ENCODE measurements at regions not wholly inside any gene's neighbourhood (a gene's known extent, or its start where the extent isn't known, plus 50 kb on each side); places are given as distances from the start of the nearest gene placed in this dataset.
"Not testable (repeated sequence)": the region's sequence is repeated elsewhere in the genome, so short reads cannot be mapped to it uniquely, and the experiment has no call there.

GRCh38 chr3:69688400-69688799 is 50.9 kb upstream of the MITF start:
- Mint-ChIP-seq H3K36me3 (ENCODE audit: low read depth) (no peaks in the 10 kb centered on the region), H3K27me3 (no peaks in the 10 kb centered on the region), H3K9me3 (no peaks in the 10 kb centered on the region), H3K27ac (no peak overlapping the region), H3K4me3 (no peak overlapping the region), H3K4me1 (no peaks in the 10 kb centered on the region)
- ChIA-PET POLR2A (no interaction called here), CTCF (no interaction called here)
- DNase-seq: no peak

GRCh38 chr3:69687641-69688040 is 51.6 kb upstream of the MITF start:
- no peaks in the 10 kb centered on the region for H3K36me3 Mint-ChIP-seq (ENCODE audit: low read depth)
- no peaks in the 10 kb centered on the region for H3K4me1 Mint-ChIP-seq
- no peak for DNase-seq
- H3K27ac Mint-ChIP-seq: no peak overlapping the region
- H3K27me3 Mint-ChIP-seq: peaks cover 4% of the 10 kb centered on the region
- H3K4me3 Mint-ChIP-seq: no peak overlapping the region
- no peaks in the 10 kb centered on the region for H3K9me3 Mint-ChIP-seq
- POLR2A ChIA-PET: no interaction called here
- CTCF ChIA-PET: no interaction called here

GRCh38 chr3:69686056-69686455 is 53.2 kb upstream of the MITF start:
- Mint-ChIP-seq H3K4me1 (no peaks in the 10 kb centered on the region), H3K27me3 (peaks cover 4% of the 10 kb centered on the region), H3K27ac (no peak overlapping the region), H3K4me3 (no peak overlapping the region), H3K9me3 (no peaks in the 10 kb centered on the region), H3K36me3 (ENCODE audit: low read depth) (no peaks in the 10 kb centered on the region)
- no peak for DNase-seq
- ChIA-PET POLR2A (no interaction called here), CTCF (no interaction called here)

GRCh38 chr3:69684309-69684961 is 54.8 kb upstream of the MITF start:
- H3K9me3 Mint-ChIP-seq: no peaks in the 10 kb centered on the region
- peaks cover 4% of the 10 kb centered on the region for H3K27me3 Mint-ChIP-seq
- no peaks in the 10 kb centered on the region for H3K4me1 Mint-ChIP-seq
- no peak overlapping the region for H3K27ac Mint-ChIP-seq
- DNase-seq: no peak
- POLR2A ChIA-PET: no interaction called here
- CTCF ChIA-PET: no interaction called here
- H3K36me3 Mint-ChIP-seq (ENCODE audit: low read depth): no peaks in the 10 kb centered on the region
- H3K4me3 Mint-ChIP-seq: no peak overlapping the region

- H3K27ac Mint-ChIP-seq: no peak overlapping the region
- H3K9me3 Mint-ChIP-seq: no peaks in the 10 kb centered on the region
- no peaks in the 10 kb centered on the region for H3K4me1 Mint-ChIP-seq
- DNase-seq: no peak
- no peak overlapping the region for H3K4me3 Mint-ChIP-seq
- ChIA-PET POLR2A (no interaction called here), CTCF (no interaction called here)
- no peaks in the 10 kb centered on the region for H3K36me3 Mint-ChIP-seq (ENCODE audit: low read depth)
- peaks cover 4% of the 10 kb centered on the region for H3K27me3 Mint-ChIP-seq
Measured at GRCh38 chr3:69683082-69683806, 56.0 kb upstream of the MITF start.

GRCh38 chr3:69677456-69677855 is 61.8 kb upstream of the MITF start:
- H3K9me3 Mint-ChIP-seq; H3K27ac Mint-ChIP-seq; H3K27me3 Mint-ChIP-seq; POLR2A ChIA-PET; H3K4me1 Mint-ChIP-seq; H3K4me3 Mint-ChIP-seq; DNase-seq; H3K36me3 Mint-ChIP-seq (ENCODE audit: low read depth); CTCF ChIA-PET: not testable (repeated sequence)

- H3K4me3 Mint-ChIP-seq: no peak overlapping the region
- POLR2A ChIA-PET: no interaction called here
- no peaks in the 10 kb centered on the region for H3K36me3 Mint-ChIP-seq (ENCODE audit: low read depth)
Measured at GRCh38 chr3:69675786-69676530, 63.3 kb upstream of the MITF start.

GRCh38 chr3:69674752-69675151 is 64.5 kb upstream of the MITF start:
- ChIA-PET POLR2A (no interaction called here), CTCF (no interaction called here)
- H3K27ac Mint-ChIP-seq: no peak overlapping the region
- H3K36me3 Mint-ChIP-seq (ENCODE audit: low read depth): no peaks in the 10 kb centered on the region
- no peak overlapping the region for H3K4me3 Mint-ChIP-seq
- no peaks in the 10 kb centered on the region for H3K9me3 Mint-ChIP-seq
- no peaks in the 10 kb centered on the region for H3K4me1 Mint-ChIP-seq
- DNase-seq: no peak
- peaks cover 2% of the 10 kb centered on the region for H3K27me3 Mint-ChIP-seq

More at GRCh38 chr3:69675786-69676530, 63.3 kb upstream of the MITF start:
- H3K4me1 Mint-ChIP-seq: no peaks in the 10 kb centered on the region
- CTCF ChIA-PET: no interaction called here
- no peaks in the 10 kb centered on the region for H3K9me3 Mint-ChIP-seq
- no peak overlapping the region for H3K27ac Mint-ChIP-seq
- peaks cover 2% of the 10 kb centered on the region for H3K27me3 Mint-ChIP-seq
- DNase-seq: no peak

- H3K4me1 Mint-ChIP-seq: no peaks in the 10 kb centered on the region
- ChIA-PET CTCF (interaction anchor here (0.9 to 1.2 kb wide), 3 partner anchors 510 to 650 kb away, joined by 3 to 4 read pairs (median 4); no protein-coding TSS in a partner anchor), POLR2A (no interaction called here)
- H3K27ac Mint-ChIP-seq: no peak overlapping the region
- H3K4me3 Mint-ChIP-seq: no peak overlapping the region
- no peak for DNase-seq
- H3K36me3 Mint-ChIP-seq (ENCODE audit: low read depth): no peaks in the 10 kb centered on the region
- H3K27me3 Mint-ChIP-seq: peaks cover 2% of the 10 kb centered on the region
- no peaks in the 10 kb centered on the region for H3K9me3 Mint-ChIP-seq
Measured at GRCh38 chr3:69671082-69671952, 67.9 kb upstream of the MITF start.

- no peak overlapping the region for H3K27ac Mint-ChIP-seq
- no peak overlapping the region for H3K4me3 Mint-ChIP-seq
- H3K36me3 Mint-ChIP-seq (ENCODE audit: low read depth): no peaks in the 10 kb centered on the region
- POLR2A ChIA-PET: no interaction called here
- DNase-seq: no peak
- CTCF ChIA-PET: interaction anchor here (0.7 kb wide), 1 partner anchor 548 kb away, joined by 3 read pairs; no protein-coding TSS in a partner anchor
- no peaks in the 10 kb centered on the region for H3K4me1 Mint-ChIP-seq
- peaks cover 2% of the 10 kb centered on the region for H3K27me3 Mint-ChIP-seq
- H3K9me3 Mint-ChIP-seq: no peaks in the 10 kb centered on the region
Measured at GRCh38 chr3:69669070-69669469, 70.2 kb upstream of the MITF start.

GRCh38 chr3:69665026-69665737 is 74.1 kb upstream of the MITF start:
- no peak overlapping the region for H3K4me3 Mint-ChIP-seq
- no peak overlapping the region for H3K27ac Mint-ChIP-seq
- H3K36me3 Mint-ChIP-seq (ENCODE audit: low read depth): no peaks in the 10 kb centered on the region
- CTCF ChIA-PET: no interaction called here
- H3K4me1 Mint-ChIP-seq: no peaks in the 10 kb centered on the region
- DNase-seq: no peak
- H3K27me3 Mint-ChIP-seq: no peaks in the 10 kb centered on the region
- POLR2A ChIA-PET: no interaction called here
- no peaks in the 10 kb centered on the region for H3K9me3 Mint-ChIP-seq

- Mint-ChIP-seq H3K27ac (no peak overlapping the region), H3K36me3 (ENCODE audit: low read depth) (no peaks in the 10 kb centered on the region), H3K4me1 (no peaks in the 10 kb centered on the region), H3K4me3 (no peak overlapping the region), H3K27me3 (no peaks in the 10 kb centered on the region), H3K9me3 (peaks cover 2% of the 10 kb centered on the region)
- POLR2A ChIA-PET: no interaction called here
- CTCF ChIA-PET: no interaction called here
- DNase-seq: no peak
Measured at GRCh38 chr3:69660631-69661030, 78.6 kb upstream of the MITF start.
